ENCODE measurements at regions not wholly inside any gene's neighbourhood (a gene's known extent, or its start where the extent isn't known, plus 50 kb on each side); places are given as distances from the start of the nearest gene placed in this dataset.
A peak's percentile ranks its signal among the peaks of the same experiment; 100 is the strongest.
"Not testable (repeated sequence)": the region's sequence is repeated elsewhere in the genome, so short reads cannot be mapped to it uniquely, and the experiment has no call there.

DNA sequence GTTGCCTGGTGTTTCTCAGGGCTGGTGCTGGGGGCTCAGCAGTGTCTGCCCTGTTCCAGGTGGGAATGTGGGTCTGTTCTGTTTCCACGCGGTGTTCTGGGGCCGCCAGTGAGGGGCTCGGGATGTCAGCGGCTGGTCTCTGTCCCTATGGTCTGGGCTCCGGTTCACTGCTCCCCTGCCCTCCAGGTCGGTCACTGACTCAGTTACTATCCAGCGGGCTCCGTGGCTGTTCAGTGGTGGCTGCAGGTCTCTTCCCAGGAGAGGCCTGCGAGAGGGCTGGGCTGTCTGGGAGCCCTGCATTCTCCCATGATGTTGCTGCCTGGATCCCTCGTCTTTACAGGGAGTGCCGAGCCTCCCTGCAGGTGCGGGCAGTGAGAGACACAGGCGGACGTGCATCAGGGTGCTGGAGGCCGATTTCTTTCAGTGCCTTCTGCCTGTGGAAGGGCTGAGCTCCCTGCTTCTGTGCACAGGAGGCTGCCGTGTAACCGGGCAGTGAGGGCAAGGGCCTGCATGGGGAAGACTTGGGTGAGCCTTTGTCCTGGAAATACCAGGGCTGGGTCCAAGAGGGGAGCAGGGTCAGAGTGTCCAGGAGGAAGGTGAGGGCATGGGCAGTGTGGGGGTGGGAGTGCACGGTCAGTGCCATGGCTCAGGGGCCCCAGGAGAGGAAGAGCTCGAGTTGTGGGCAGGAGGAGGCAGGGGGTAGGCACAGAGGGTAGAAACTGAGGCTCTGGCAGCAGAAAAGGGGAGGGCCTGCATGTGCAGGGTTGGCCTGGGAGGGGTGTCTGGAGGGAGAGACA lies 391.0 kb downstream of the TMEM121 start:
- H3K4me3 ChIP-seq (ENCODE audit: low read length in 2 of 2); intact Hi-C loops (cut with DNase I); H3K36me3 ChIP-seq (ENCODE audit: control insufficient read depth in 1 of 2, insufficient read depth in 2 of 2, low read length in 1 of 2); H3K27me3 ChIP-seq (ENCODE audit: control insufficient read depth in 1 of 2, insufficient read depth in 2 of 2, low read length in 1 of 2); H3K4me1 ChIP-seq (ENCODE audit: control insufficient read depth in 1 of 2, insufficient read depth in 2 of 2, low read length in 2 of 2); H3K27ac ChIP-seq (ENCODE audit: low read depth in 1 of 2, low read length in 2 of 2); H3K9me3 ChIP-seq (ENCODE audit: control insufficient read depth, low read length); ATAC-seq (ENCODE audit: low FRiP score): not testable (repeated sequence)
- peak; percentile 30 to 56 for DNase-seq
- 80 to 82% methylated on average over 18 to 20 of the region's 20 CpGs for WGBS, 2 donors

- H3K27me3 ChIP-seq (ENCODE audit: control insufficient read depth in 1 of 2, insufficient read depth in 2 of 2, low read length in 1 of 2) = no peaks in the 10 kb centered on the region
- 88 to 90% methylated on average over 10 of the region's 10 CpGs for WGBS, 2 donors
- ATAC-seq (ENCODE audit: low FRiP score) = no peak
- H3K9me3 ChIP-seq (ENCODE audit: control insufficient read depth, low read length) = peaks cover 5% of the 10 kb centered on the region
- H3K36me3 ChIP-seq (ENCODE audit: control insufficient read depth in 1 of 2, insufficient read depth in 2 of 2, low read length in 1 of 2) = no peaks in the 10 kb centered on the region
- peak; percentile 12 to 64 for DNase-seq
- H3K27ac ChIP-seq (ENCODE audit: low read depth in 1 of 2, low read length in 2 of 2) = no peak overlapping the region
- H3K4me3 ChIP-seq (ENCODE audit: low read length in 2 of 2) = no peak overlapping the region
- H3K4me1 ChIP-seq (ENCODE audit: control insufficient read depth in 1 of 2, insufficient read depth in 2 of 2, low read length in 2 of 2) = no peaks in the 10 kb centered on the region
- intact Hi-C loops (cut with DNase I) = no loop called here
Observed at GRCh38 chr14:105917933-105918436, 391.6 kb downstream of the TMEM121 start.

DNA sequence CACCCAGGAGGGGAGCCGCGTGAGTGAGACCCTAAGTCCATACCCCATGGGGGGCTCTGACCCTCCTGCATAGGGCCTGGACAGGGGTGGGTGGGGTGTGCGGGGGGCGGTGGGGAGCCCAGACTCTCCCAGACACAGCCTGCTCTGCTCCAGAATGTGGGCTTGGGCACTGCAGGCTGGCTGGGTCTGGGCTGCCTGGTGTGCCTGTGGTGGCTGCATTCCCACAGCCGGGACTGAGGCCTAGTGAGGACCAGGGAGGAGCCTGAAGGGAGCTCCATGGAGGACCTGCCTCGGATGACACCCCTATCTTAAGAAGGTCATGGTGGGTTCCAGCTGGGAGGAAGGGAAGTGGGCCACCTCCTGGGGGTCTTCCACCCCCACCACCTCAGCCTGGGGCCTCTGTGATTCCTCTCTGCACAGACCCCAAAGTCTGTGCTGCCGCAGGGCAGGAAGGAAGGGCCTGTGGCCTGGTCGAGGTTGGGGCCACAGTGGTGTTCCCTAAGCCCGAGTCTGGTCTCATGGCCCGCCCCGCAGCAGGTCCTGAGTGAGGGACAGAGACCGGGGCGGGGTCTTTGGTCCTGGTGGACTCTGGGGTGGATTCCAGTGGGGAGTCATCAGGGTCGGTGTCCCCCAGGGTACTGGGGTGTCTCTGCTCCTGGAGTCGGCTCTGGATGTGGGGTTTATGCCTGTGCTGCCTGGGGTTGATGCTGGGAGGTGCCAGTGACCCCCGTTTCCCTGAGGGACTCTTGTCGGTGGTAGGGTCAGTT lies 392.3 kb downstream of the TMEM121 start:
- no peaks in the 10 kb centered on the region for H3K36me3 ChIP-seq (ENCODE audit: control insufficient read depth in 1 of 2, insufficient read depth in 2 of 2, low read length in 1 of 2)
- WGBS, 2 donors = 82 to 90% methylated on average over 17 of the region's 17 CpGs
- no peak overlapping the region for H3K27ac ChIP-seq (ENCODE audit: low read depth in 1 of 2, low read length in 2 of 2)
- DNase-seq = peak; percentile 28 to 32
- peaks cover 5% of the 10 kb centered on the region for H3K9me3 ChIP-seq (ENCODE audit: control insufficient read depth, low read length)
- intact Hi-C loops (cut with DNase I) = no loop called here
- no peaks in the 10 kb centered on the region for H3K4me1 ChIP-seq (ENCODE audit: control insufficient read depth in 1 of 2, insufficient read depth in 2 of 2, low read length in 2 of 2)
- H3K27me3 ChIP-seq (ENCODE audit: control insufficient read depth in 1 of 2, insufficient read depth in 2 of 2, low read length in 1 of 2) = no peaks in the 10 kb centered on the region
- no peak for ATAC-seq (ENCODE audit: low FRiP score)
- H3K4me3 ChIP-seq (ENCODE audit: low read length in 2 of 2) = no peak overlapping the region

DNA sequence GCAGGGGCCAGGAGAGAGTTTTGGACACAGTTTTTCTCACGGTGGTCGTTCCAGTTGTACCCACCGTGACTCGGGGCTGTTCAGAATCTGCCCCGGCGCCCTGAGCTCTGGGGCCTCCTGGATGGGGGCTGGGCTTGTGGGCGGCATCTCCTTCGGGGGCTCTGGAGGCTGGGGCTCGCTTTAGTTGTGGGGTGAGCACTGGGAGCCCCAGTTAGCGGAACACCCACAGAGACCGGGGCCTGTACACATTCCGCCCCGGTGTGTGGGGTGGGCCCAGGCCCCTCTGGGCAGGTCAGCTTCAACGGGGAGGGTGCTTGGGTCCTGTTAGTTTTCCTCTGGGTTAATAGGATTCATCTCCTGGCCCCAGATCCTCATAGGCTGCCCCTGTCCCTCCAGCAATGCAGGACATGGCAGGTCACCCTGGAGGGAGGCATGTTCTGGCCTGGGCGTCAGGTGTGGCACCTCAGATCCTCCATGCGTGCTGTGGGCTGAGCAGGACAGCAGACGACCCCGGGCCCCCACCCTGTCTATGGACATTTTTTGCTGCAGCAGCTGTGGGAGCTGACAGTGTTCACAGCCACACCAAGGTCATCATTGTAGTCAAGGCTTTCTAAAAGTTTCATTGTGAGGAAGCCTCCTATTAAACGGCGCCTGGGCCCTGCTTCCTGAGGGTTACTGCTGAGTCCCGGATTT lies 393.2 kb downstream of the TMEM121 start:
- peaks cover 7% of the 10 kb centered on the region for H3K9me3 ChIP-seq (ENCODE audit: control insufficient read depth, low read length)
- DNase-seq = peak; percentile 32 to 51
- H3K27ac ChIP-seq (ENCODE audit: low read depth in 1 of 2, low read length in 2 of 2) = no peak overlapping the region
- H3K36me3 ChIP-seq (ENCODE audit: control insufficient read depth in 1 of 2, insufficient read depth in 2 of 2, low read length in 1 of 2) = no peaks in the 10 kb centered on the region
- no peaks in the 10 kb centered on the region for H3K27me3 ChIP-seq (ENCODE audit: control insufficient read depth in 1 of 2, insufficient read depth in 2 of 2, low read length in 1 of 2)
- no peaks in the 10 kb centered on the region for H3K4me1 ChIP-seq (ENCODE audit: control insufficient read depth in 1 of 2, insufficient read depth in 2 of 2, low read length in 2 of 2)
- ATAC-seq (ENCODE audit: low FRiP score) = no peak
- H3K4me3 ChIP-seq (ENCODE audit: low read length in 2 of 2) = no peak overlapping the region
- intact Hi-C loops (cut with DNase I) = no loop called here
- WGBS, 2 donors = 86 to 89% methylated on average over 21 of the region's 21 CpGs

- H3K36me3 ChIP-seq (ENCODE audit: control insufficient read depth in 1 of 2, insufficient read depth in 2 of 2, low read length in 1 of 2); ATAC-seq (ENCODE audit: low FRiP score); H3K27me3 ChIP-seq (ENCODE audit: control insufficient read depth in 1 of 2, insufficient read depth in 2 of 2, low read length in 1 of 2); H3K4me1 ChIP-seq (ENCODE audit: control insufficient read depth in 1 of 2, insufficient read depth in 2 of 2, low read length in 2 of 2); H3K4me3 ChIP-seq (ENCODE audit: low read length in 2 of 2); H3K9me3 ChIP-seq (ENCODE audit: control insufficient read depth, low read length); intact Hi-C loops (cut with DNase I); H3K27ac ChIP-seq (ENCODE audit: low read depth in 1 of 2, low read length in 2 of 2): not testable (repeated sequence)
- WGBS, 2 donors = 76 to 78% methylated on average over 11 of the region's 11 CpGs
- peak; percentile 29 to 37 for DNase-seq
Observed at GRCh38 chr14:105920151-105920700, 393.8 kb downstream of the TMEM121 start.

- H3K4me1 ChIP-seq (ENCODE audit: control insufficient read depth in 1 of 2, insufficient read depth in 2 of 2, low read length in 2 of 2); H3K27me3 ChIP-seq (ENCODE audit: control insufficient read depth in 1 of 2, insufficient read depth in 2 of 2, low read length in 1 of 2); intact Hi-C loops (cut with DNase I); H3K9me3 ChIP-seq (ENCODE audit: control insufficient read depth, low read length); H3K4me3 ChIP-seq (ENCODE audit: low read length in 2 of 2); H3K36me3 ChIP-seq (ENCODE audit: control insufficient read depth in 1 of 2, insufficient read depth in 2 of 2, low read length in 1 of 2); ATAC-seq (ENCODE audit: low FRiP score); H3K27ac ChIP-seq (ENCODE audit: low read depth in 1 of 2, low read length in 2 of 2): not testable (repeated sequence)
- 86 to 87% methylated on average over 24 of the region's 24 CpGs for WGBS, 2 donors
- peak; percentile 32 to 51 for DNase-seq
Observed at GRCh38 chr14:105920803-105921755, 394.7 kb downstream of the TMEM121 start.

DNA sequence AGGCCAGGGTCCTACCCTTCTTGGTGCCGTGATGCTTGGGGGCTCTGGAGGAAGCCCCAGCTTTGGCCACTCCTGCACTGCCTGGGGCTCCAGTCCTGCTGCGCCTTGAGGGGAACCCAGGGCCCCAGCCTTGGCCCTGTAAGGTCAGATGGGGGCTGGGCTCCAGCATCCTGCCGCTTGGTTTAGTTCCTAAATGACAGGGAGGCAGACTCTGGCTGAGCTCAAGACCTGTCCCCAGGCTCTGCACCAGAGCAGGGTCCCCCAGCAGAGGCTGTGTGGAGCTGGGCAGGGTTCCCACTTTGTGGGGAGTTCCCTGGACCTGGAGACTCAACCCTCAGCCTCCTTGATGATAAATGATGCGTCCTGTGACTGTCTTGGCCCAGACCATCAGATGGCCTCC lies 395.4 kb downstream of the TMEM121 start:
- DNase-seq = peak; percentile 19 to 71
- WGBS, 2 donors = 65 to 71% methylated on average over 4 of the region's 4 CpGs

More for the DNA sequence above, 395.4 kb downstream of the TMEM121 start:
- H3K4me1 ChIP-seq (ENCODE audit: control insufficient read depth in 1 of 2, insufficient read depth in 2 of 2, low read length in 2 of 2); H3K36me3 ChIP-seq (ENCODE audit: control insufficient read depth in 1 of 2, insufficient read depth in 2 of 2, low read length in 1 of 2); H3K4me3 ChIP-seq (ENCODE audit: low read length in 2 of 2); H3K27me3 ChIP-seq (ENCODE audit: control insufficient read depth in 1 of 2, insufficient read depth in 2 of 2, low read length in 1 of 2); intact Hi-C loops (cut with DNase I); H3K27ac ChIP-seq (ENCODE audit: low read depth in 1 of 2, low read length in 2 of 2); H3K9me3 ChIP-seq (ENCODE audit: control insufficient read depth, low read length): not testable (repeated sequence)
- ATAC-seq (ENCODE audit: low FRiP score) = peak; percentile 21
